Loucy (cell line): ENCODE measurements at regions not wholly inside any gene's neighbourhood (a gene's known extent, or its start where the extent isn't known, plus 50 kb on each side); places are given as distances from the start of the nearest gene placed in this dataset.

ENCODE experiments used
- H2AFZ ChIP-seq: fragments of 200-600 bp; sonication (generic); 2 replicates; pipeline ENCODE4 v1.6.0; 2016; ENCODE audit warnings: antibody characterized with exemption, mild to moderate bottlenecking, low read length, moderate library complexity
- H3F3A ChIP-seq: fragments of 200-600 bp; 2 replicates; pipeline ENCODE4 v1.6.0; 2016; ENCODE audit warnings: antibody characterized with exemption, low read depth, mild to moderate bottlenecking
- H3K27me3 ChIP-seq: fragments of 200-600 bp; sonication (generic); 2 replicates; pipeline ENCODE4 v1.6.1; 2014; ENCODE audit warnings: low read length, mild to moderate bottlenecking; ENCODE audit not compliant: insufficient read depth, poor library complexity, severe bottlenecking
- H3K36me3 ChIP-seq: fragments of 200-600 bp; sonication (generic); 2 replicates; pipeline ENCODE4 v1.6.1; 2016; ENCODE audit warnings: low read length; ENCODE audit not compliant: insufficient read depth
- H3K4me1 ChIP-seq: fragments of 200-600 bp; sonication (generic); 2 replicates; pipeline ENCODE4 v1.5.1; 2014; ENCODE audit warnings: low read length, mild to moderate bottlenecking; ENCODE audit not compliant: insufficient read depth, poor library complexity, severe bottlenecking
- H3K4me2 ChIP-seq: fragments of 200-600 bp; sonication (generic); 2 replicates; pipeline ENCODE4 v1.6.0; 2014; ENCODE audit warnings: antibody characterized with exemption, low read length, low read depth, mild to moderate bottlenecking; ENCODE audit not compliant: poor library complexity, severe bottlenecking
- H3K4me3 ChIP-seq: fragments of 200-600 bp; sonication (generic); 2 replicates; pipeline ENCODE4 v1.5.1; 2014; ENCODE audit warnings: low read length, mild to moderate bottlenecking, mixed read lengths; ENCODE audit not compliant: poor library complexity, severe bottlenecking
- H3K79me2 ChIP-seq: fragments of 200-600 bp; sonication (generic); 2 replicates; pipeline ENCODE4 v1.6.1; 2014; ENCODE audit warnings: low read length; ENCODE audit not compliant: insufficient read depth
- H3K9ac ChIP-seq: fragments of 200-600 bp; sonication (generic); 2 replicates; pipeline ENCODE4 v1.6.0; 2014; ENCODE audit warnings: mild to moderate bottlenecking, low read depth, low read length, moderate library complexity; ENCODE audit not compliant: poor library complexity, severe bottlenecking
- H3K9me2 ChIP-seq: fragments of 200-600 bp; sonication (generic); replicated peaks from 2 replicates; pipeline ENCODE4 v1.6.1; 2016; ENCODE audit warnings: low read depth, low read length, mixed read lengths
- H3K9me3 ChIP-seq: fragments of 200-600 bp; sonication (generic); 2 replicates; pipeline ENCODE4 v1.6.1; 2014; ENCODE audit warnings: mild to moderate bottlenecking, antibody characterized with exemption, low read length, low read depth; ENCODE audit not compliant: insufficient read depth
- H4K20me1 ChIP-seq: fragments of 200-600 bp; sonication (generic); 2 replicates; pipeline ENCODE4 v1.6.0; 2014; ENCODE audit warnings: antibody characterized with exemption, low read length, mild to moderate bottlenecking; ENCODE audit not compliant: insufficient read depth, poor library complexity, severe bottlenecking
- EZH2phosphoT487 ChIP-seq: fragments of 200-600 bp; IDR thresholded peaks from 2 replicates; pipeline ENCODE4 v1.6.1; 2018; ENCODE audit warnings: antibody characterized with exemption, mild to moderate bottlenecking, moderate library complexity, borderline replicate concordance
- TF ChIP-seq, protein P1 (sequence below): fragments of 200-600 bp; sonication (generic); conservative IDR thresholded peaks from 2 replicates; pipeline ENCODE4 v1.5.1; 2014; ENCODE audit warnings: mild to moderate bottlenecking, antibody characterized with exemption, low read length

DNA sequence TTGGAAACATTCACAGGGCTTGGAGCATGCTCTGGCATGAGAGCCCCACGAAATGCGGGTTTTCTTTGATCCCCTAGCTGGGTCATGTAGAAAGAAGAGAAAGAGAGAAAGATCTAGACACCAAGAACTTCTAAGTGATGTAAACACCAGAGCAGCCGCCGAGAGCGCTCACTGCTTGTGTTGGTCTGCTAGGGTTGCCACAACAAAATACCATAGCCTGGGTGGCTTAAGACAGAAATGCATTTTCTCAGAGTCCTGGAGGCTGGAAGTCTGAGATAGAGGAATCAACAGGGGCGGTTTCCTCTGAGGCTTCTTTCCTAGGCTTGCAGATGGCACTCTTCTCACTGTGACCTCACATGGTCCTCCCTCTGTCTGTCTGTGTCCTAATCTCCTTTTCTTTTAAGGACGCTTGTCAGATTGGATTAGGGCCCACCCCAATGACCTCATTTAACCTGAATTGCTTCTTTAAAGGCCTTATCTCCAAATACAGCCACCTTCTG is 139.5 kb downstream of the CYLD start:
- H4K20me1 ChIP-seq: no peaks in the 10 kb centered on the region
- H3K9ac ChIP-seq: no peak overlapping the region
- H3K36me3 ChIP-seq: no peaks in the 10 kb centered on the region
- H3K4me3 ChIP-seq: no peak overlapping the region
- H3K79me2 ChIP-seq: no peaks in the 10 kb centered on the region
- TF ChIP-seq EZH2phosphoT487: no peak
- TF ChIP-seq, protein P1, sequence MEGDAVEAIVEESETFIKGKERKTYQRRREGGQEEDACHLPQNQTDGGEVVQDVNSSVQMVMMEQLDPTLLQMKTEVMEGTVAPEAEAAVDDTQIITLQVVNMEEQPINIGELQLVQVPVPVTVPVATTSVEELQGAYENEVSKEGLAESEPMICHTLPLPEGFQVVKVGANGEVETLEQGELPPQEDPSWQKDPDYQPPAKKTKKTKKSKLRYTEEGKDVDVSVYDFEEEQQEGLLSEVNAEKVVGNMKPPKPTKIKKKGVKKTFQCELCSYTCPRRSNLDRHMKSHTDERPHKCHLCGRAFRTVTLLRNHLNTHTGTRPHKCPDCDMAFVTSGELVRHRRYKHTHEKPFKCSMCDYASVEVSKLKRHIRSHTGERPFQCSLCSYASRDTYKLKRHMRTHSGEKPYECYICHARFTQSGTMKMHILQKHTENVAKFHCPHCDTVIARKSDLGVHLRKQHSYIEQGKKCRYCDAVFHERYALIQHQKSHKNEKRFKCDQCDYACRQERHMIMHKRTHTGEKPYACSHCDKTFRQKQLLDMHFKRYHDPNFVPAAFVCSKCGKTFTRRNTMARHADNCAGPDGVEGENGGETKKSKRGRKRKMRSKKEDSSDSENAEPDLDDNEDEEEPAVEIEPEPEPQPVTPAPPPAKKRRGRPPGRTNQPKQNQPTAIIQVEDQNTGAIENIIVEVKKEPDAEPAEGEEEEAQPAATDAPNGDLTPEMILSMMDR: no peak
- no peaks in the 10 kb centered on the region for H3K4me1 ChIP-seq
- H3F3A ChIP-seq: no peaks in the 10 kb centered on the region
- H3K9me3 ChIP-seq: no peaks in the 10 kb centered on the region; the same call in 1 of the 2 replicates
- no peaks in the 10 kb centered on the region for H3K27me3 ChIP-seq
- H3K9me2 ChIP-seq: no peaks in the 10 kb centered on the region
- no peak overlapping the region for H3K4me2 ChIP-seq
- no peak overlapping the region for H2AFZ ChIP-seq

DNA sequence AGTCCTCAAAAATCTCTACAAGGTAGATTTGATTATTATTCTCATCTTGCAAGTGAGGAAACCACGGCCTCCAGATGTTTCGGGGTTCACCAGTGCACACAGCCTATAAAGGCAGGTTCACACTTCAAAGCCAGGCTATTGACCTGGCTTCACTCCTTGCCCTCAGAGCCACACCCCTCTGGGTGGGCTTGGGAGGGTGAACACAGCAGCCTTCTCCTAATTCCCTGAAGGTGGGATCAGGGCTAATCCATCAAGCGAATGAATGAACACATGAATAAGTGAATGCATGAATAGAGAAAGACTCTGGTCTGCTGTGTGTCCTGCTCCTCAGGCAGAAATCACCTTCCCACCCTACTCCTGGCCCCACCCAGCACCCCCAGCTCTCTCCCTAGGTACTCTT is 139.0 kb downstream of the CYLD start:
- Histone ChIP-seq H4K20me1 (no peaks in the 10 kb centered on the region), H3K9me3 (no peaks in the 10 kb centered on the region; the same call in 1 of the 2 replicates), H3K9me2 (no peaks in the 10 kb centered on the region), H3K27me3 (no peaks in the 10 kb centered on the region), H3K4me2 (no peak overlapping the region), H3F3A (no peaks in the 10 kb centered on the region), H3K4me1 (no peaks in the 10 kb centered on the region), H2AFZ (no peak overlapping the region), H3K9ac (no peak overlapping the region), H3K36me3 (no peaks in the 10 kb centered on the region), H3K79me2 (no peaks in the 10 kb centered on the region), H3K4me3 (no peak overlapping the region)
- TF ChIP-seq, protein P1: no peak
- no peak for TF ChIP-seq EZH2phosphoT487

DNA sequence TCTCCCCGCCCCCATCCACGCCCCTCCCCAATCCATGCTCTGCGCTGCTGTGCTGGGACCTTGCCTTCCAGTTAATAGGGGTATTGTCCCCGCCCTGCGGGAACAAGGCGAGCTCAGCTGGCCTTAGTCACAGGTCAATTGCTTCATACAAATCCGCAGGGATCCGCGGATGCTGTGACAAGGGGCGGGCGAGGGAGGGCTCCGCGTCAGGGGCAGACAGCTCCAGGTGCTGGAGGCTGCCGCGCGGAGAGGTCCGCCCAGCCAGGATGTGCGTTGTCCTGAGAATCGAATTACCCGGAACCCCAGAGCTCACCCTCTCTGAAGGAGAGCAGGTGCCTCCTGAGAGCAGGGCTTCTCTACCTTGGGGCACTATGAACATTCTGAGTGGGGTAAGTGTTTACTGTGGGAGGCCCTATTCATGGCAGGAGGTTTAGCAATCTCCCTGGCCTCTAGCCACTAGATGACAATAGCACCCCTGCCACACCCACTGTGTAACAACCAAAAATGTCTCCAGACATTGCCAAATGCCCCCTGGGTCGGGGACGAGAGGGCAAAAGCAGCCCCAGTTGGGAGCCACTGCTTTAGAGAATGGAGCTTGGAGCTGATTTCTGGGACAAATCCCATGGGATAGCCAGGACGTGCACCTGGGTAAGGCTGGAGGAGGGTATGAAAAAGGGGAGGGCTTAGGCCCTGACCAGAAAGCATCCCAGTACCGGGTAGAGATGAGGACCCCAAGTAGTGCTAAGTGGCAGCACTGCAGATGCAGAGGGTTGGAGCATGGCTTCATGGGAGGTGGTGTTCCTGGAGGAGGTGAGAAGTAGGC is 138.2 kb downstream of the CYLD start:
- H2AFZ ChIP-seq: no peak overlapping the region
- no peaks in the 10 kb centered on the region for H3K9me2 ChIP-seq
- no peaks in the 10 kb centered on the region for H4K20me1 ChIP-seq
- H3K4me2 ChIP-seq: no peak overlapping the region
- TF ChIP-seq, protein P1: no peak
- no peak for TF ChIP-seq EZH2phosphoT487
- H3K36me3 ChIP-seq: no peaks in the 10 kb centered on the region
- H3K9me3 ChIP-seq: no peaks in the 10 kb centered on the region; the same call in 1 of the 2 replicates
- no peaks in the 10 kb centered on the region for H3K27me3 ChIP-seq
- H3K4me3 ChIP-seq: no peak overlapping the region
- no peaks in the 10 kb centered on the region for H3F3A ChIP-seq
- H3K9ac ChIP-seq: no peak overlapping the region
- no peaks in the 10 kb centered on the region for H3K79me2 ChIP-seq
- no peaks in the 10 kb centered on the region for H3K4me1 ChIP-seq
